HG03457 (cell line): ENCODE measurements at regions not wholly inside any gene's neighbourhood (a gene's known extent, or its start where the extent isn't known, plus 50 kb on each side); places are given as distances from the start of the nearest gene placed in this dataset.

Experiments
- ATAC-seq: cut with Tn5 transposase; IDR thresholded peaks from one replicate; pipeline ENCODE4 v1.9.1; 2021; ENCODE audit warnings: moderate number of reproducible peaks; ENCODE audit not compliant: unreplicated experiment

DNA sequence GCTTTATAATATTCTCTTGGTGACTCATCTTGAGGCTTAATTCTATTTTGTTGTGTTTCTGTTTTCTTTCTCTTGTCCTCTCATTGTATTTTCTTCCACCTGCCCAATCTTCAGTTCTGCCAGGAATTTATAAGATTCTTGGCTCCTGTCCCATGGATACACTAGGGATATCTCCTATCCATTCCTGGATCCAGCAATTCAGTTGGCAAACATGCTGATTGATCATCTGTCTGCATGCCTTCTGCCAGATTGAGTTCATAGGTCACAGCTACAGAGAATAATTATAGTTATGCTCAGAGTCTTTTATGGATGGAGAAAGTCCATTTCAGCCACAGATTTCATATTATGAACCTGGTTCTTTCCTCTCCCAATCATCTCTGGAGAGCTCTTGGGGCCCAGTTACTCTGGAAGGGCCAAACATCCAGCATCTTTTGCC lies 140.4 kb upstream of the MAGI2 start:
- no peak for ATAC-seq

DNA sequence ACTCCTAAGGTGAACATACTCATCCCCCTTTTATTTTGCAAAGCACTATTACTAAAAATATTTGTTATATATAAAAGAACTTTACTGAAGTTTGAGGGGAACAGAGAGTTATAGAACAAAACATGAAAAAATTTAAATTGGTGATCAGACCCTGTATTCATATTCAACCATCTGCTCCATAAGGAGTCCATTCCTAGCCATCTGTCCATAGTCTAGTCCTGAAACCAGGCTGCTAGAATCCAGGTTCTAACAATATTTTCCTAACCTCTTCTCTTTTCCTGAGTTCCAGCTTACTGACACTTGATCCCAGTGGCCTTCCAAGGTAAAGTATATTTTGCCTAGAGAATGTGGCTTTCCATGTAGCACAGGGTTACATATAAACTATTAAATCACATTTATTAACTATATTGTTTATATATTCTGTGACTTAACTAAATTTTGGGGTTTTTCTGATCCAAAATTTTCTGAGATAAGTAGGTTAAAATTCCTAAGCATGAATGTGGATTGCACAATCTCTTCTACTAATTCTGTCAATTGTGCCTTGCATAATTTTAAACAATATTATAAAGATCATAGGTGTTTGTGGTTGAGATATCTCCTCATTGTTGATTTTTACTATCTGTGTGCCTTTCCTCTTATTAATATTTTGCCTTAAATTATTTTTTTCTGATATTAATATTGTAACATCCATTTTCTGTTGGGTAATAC lies 137.6 kb upstream of the MAGI2 start:
- ATAC-seq = no peak

GRCh38 chr7:79590391-79590790 lies 136.9 kb upstream of the MAGI2 start:
- ATAC-seq = no peak

DNA sequence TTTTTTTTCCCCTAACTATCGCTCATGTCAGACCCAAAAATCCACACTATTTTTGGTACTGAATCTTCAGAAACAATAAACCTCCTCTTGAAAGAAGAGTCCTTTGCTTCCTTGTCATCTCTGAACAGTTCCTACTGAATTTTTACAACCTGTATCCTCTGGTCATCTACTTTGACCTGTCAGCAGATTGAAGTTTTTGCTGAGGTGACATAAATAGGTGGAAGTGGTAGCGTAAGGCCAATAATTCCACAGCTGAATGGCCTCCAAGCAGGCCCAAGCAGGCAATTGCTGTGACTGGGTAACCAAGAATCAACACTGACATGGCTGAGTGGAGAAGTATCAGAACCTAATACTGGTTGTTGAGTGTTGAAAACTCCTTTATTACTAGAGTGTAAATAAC lies 117.4 kb upstream of the MAGI2 start:
- ATAC-seq = no peak

GRCh38 chr7:79563821-79564522 lies 110.5 kb upstream of the MAGI2 start:
- no peak for ATAC-seq

GRCh38 chr7:79555571-79555970 lies 102.1 kb upstream of the MAGI2 start:
- no peak for ATAC-seq

DNA sequence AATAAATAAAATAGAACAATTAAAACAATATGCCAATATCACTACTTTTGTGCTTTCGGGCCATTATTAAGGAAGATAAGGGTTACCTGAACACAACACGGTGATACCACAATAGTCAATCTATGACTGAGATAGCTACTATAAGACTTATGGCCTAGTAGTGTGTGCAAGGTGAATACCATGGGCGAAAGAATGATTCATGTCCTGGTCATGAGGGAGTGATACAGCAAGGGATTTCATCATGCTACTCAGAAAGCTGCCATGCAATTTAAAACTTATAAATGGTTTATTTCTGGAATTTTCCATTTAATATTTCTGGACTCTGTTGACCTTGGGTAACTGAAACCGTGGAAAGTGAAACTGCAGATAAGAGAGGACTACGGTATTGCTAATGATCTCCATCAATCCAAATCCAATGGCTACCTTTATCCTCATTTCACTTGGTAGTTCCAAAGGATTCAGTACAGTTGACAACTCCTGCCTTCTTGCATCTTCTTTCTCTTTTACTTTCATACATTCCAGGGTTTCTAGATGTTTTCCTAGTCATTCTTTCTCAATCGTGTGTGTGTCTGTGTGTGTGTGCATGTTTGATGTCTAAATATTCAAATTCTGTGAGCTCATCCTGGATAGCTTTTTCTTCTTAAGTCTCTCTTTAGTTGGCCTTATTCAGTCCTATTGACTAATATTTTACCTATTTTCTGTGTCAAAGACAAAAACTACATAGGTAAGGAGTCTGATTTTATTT lies 100.5 kb upstream of the MAGI2 start:
- no peak for ATAC-seq

GRCh38 chr7:79552463-79552862 lies 99.0 kb upstream of the MAGI2 start:
- no peak for ATAC-seq

DNA sequence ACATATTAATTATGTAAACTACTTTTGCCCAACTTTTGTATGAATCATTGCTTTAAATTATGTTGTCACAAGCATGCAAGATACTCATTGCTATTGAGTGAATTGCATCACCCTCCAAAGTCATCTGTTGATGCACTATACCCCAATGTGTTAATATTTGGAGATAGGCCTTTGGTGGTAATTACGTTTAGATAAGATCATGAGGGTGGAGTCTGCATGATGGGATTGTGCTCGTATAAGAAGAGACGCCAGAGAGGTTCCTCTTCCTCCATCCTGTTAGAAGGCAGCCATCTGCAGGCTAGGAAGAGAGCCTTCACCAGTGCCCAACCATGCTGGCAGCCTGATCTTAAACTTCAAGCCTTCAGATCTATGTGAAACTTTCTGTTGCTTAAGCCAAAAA lies 95.3 kb upstream of the MAGI2 start:
- ATAC-seq = no peak

DNA sequence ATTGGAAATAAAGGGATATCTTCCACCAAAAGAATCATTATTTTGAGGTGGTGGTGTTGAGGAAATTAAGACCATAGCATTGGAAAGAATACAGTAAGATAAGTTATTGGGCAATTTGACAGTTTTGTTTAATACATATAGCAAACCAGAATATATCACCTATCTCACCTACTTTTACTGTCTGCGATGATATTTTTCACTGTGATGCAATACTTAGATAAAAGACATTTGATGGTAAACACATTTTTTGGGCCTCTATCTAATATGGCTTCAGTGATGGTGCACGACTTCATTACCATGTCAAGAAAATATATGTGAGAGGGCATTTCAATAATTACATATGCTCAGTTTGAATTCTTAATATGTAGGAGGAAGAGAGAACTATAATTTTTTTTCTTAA lies 93.7 kb upstream of the MAGI2 start:
- ATAC-seq = no peak

DNA sequence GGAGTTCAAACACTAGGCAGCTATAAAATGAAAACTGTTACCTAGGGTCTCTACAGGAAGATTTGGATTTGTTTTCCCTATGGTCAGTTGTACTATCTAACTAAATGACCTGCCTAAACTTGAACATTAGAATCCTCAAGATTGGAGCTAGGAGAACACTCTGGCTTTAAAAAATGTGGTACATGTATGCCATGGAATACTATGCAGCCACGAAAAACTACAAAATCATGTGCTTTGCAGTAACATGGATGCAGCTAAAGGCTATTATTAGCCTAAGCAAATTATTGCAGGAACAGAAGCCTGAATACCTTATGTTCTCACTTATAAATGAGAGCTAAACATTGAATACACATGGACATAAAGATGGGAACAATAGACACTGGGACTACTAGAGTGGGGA lies 87.1 kb upstream of the MAGI2 start:
- ATAC-seq = no peak

GRCh38 chr7:79534128-79534527 lies 80.7 kb upstream of the MAGI2 start:
- no peak for ATAC-seq

GRCh38 chr7:79531905-79532664 lies 78.6 kb upstream of the MAGI2 start:
- ATAC-seq = no peak

- no peak for ATAC-seq
Measured at GRCh38 chr7:79531116-79531515, 77.6 kb upstream of the MAGI2 start.

- ATAC-seq = no peak
Measured at GRCh38 chr7:79529881-79530235, 76.4 kb upstream of the MAGI2 start.

DNA sequence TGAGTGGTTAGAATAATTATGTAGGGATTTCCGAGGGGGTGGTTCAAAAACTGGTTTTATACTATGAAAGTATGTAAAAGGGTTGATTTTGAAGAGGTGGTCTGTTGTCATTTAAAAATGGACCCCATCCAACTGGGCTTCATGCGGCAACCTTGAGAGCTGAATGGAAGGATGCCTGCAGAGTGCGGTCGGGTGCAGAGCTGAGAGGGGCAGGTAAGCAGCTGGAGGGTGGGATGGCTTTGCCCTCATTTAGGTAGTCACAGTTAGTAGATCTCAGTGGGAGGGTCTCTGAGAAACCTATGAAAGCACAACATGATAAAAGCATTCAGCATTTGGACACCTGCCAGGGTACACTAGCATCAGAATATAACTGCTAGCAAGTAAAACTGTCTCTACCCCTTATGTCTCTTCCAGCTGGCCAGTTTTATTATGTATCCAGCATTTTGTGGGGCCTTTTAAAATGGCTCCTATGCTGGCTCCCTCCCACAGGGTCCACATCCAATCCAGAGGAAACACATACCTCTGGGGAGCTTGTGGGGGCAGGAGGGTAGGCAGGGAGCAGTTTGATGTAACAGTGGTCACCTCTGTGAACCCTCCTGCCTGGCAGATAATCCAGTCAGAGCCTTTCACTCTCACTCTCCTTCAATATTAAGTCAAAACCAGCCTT lies 75.9 kb upstream of the MAGI2 start:
- ATAC-seq = no peak

DNA sequence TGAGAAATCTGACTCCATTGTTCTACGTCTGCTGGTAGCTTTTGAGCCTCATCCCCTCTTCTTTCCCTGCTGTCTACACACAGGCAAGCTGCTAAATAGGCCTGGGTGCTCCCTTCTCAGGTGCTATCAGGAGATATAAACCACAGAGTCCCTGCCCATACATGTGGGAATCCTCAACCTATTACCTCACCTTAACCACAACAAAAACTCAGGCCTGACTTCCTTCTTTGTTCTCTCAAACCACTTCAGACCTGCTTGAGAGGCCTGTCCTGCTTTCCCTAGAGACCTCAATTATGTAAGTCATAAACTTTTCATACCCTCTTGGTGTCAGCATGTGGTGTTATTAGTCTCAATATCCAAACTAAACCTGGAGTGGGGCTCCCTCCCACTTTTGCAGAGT lies 75.0 kb upstream of the MAGI2 start:
- ATAC-seq = no peak

GRCh38 chr7:79524048-79524447 lies 70.6 kb upstream of the MAGI2 start:
- ATAC-seq = no peak

DNA sequence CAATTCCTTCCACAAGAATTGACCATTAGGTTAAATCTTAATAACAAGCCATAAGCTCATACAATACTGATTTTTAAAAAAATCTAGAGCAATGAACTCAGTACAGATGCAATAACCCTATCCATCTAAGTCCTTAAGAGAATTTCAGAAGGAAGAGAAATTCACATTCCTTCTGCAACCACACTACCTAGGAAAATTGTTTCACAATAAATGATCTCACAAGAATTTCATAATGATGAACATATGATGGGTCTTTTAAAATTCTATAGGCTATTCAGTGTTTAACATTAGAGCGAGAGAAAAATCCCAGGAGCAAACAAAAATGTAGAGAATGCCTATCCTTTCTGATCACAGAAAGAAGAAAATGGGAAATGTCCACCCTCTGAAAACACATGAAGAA lies 70.0 kb upstream of the MAGI2 start:
- ATAC-seq = no peak

DNA sequence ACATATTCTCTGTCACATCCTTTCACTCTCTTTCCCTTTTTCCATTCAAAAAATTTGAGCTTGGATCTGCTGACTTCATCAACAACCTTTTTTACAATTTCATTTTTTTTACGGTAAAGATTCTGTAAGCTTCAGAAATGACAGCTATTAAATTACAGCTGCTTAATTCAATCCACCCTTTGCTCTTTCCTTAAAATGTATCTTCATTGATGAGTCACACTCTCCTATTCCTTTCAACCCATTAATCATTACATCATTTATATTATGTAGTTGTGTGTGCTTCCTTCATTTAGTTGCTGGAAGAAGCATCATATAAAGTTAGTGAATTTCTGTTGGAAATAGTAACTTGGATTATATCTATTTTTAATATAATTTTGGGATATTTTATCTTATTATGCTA lies 67.1 kb upstream of the MAGI2 start:
- no peak for ATAC-seq

- no peak for ATAC-seq
Measured at GRCh38 chr7:79515358-79515757, 61.9 kb upstream of the MAGI2 start.
